PFSK-1 (cell line): ENCODE measurements at regions not wholly inside any gene's neighbourhood (a gene's known extent, or its start where the extent isn't known, plus 50 kb on each side); places are given as distances from the start of the nearest gene placed in this dataset.

ENCODE experiments used
- POLR2AphosphoS5 ChIP-seq: IDR thresholded peaks from 2 replicates; pipeline ENCODE4 v1.6.1; 2012; ENCODE audit warnings: low read depth, mild to moderate bottlenecking, control low read depth, low read length, moderate library complexity
- REST ChIP-seq, 2 experiments: IDR thresholded peaks; 2 replicates each; pipeline versions ENCODE4 v1.6.1 to v1.8.0; 2011 to 2012; ENCODE audit warnings: low read depth in 2 of 2, low read length in 2 of 2, control low read depth in 1 of 2, inconsistent platforms in 1 of 2, mild to moderate bottlenecking in 1 of 2, moderate library complexity in 1 of 2; ENCODE audit not compliant: insufficient read depth in 1 of 2

GRCh38 chr13:65834897-65835296, 1395.2 kb downstream of the PCDH9 start:
- TF ChIP-seq POLR2AphosphoS5, result no peak
- no peak for TF ChIP-seq REST (IDR thresholded peaks at IDR 0.05; ENCODE audit: insufficient read depth in 1 of 2, low read depth in 2 of 2, low read length in 2 of 2)
